NCI-H510A (cell line): ENCODE measurements at regions not wholly inside any gene's neighbourhood (a gene's known extent, or its start where the extent isn't known, plus 50 kb on each side); places are given as distances from the start of the nearest gene placed in this dataset.
"Not testable (repeated sequence)": the region's sequence is repeated elsewhere in the genome, so short reads cannot be mapped to it uniquely, and the experiment has no call there.

Experiments
- DNase-seq: peaks from one replicate; lab custom pipeline; 2025; lab: John Stamatoyannopoulos, UW

GRCh38 chr11:37322333-37323194 lies 724.5 kb upstream of the RAG2 start:
- DNase-seq: no peak

GRCh38 chr11:37320921-37321320 lies 722.9 kb upstream of the RAG2 start:
- no peak for DNase-seq

DNA sequence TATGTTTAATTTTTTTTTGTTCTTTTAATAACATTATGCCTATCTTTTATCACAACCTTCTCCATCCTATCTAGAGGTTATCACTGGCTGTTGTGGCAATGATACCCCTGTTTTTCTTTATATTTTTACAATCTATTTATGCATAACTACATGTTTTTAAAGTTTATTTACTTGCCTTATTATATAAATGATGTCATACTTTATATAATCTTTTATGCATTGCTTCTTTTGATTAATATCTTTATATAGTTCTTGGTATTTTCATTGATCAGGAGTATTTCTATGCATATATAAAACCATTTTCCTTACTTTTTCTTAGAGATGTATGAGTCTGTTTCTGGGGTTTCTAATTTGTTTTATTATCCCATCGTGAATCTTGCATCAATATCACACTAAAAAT lies 719.8 kb upstream of the RAG2 start:
- no peak for DNase-seq

DNA sequence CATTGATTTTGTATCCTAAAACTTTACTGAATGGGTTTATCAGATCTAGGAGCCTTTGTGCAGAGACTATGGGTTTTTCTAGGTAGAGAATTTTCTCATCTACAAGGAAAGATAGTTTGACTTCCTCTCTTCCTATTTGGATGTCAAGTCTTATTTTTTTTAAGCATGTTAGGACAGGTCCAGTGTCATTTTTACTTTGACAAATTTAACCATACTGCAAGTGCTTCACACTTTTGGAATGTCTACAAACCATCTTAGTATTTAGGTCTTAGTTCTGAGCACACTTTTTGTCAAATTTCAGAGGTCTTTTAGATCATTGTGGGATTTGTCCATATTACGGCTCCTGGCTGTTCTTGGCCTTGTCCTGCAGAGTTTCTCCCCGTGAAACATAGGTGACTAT lies 715.2 kb upstream of the RAG2 start:
- DNase-seq: no peak

- no peak for DNase-seq
Observed at GRCh38 chr11:37306563-37306962, 708.5 kb upstream of the RAG2 start.

DNA sequence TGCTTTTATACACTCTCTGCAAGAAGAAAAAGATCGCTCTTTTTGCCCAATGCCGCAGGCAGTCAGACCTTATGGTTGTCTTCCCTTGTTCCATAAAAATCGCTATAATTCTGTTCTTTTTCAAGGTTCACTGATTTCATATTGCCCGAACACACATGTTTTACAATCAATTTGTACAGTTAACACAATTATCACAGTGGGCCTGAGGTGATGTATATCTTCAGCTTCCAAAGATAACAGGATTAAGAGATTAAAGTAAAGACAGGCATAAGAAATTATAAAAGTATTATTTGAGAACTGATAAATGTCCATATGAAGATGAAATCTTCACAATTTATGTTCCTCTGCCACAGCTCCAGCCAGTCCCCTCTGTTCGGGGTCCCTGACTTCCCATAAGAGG lies 703.4 kb upstream of the RAG2 start:
- not testable (repeated sequence) for DNase-seq

- DNase-seq: no peak
Observed at GRCh38 chr11:37298173-37298572, 700.1 kb upstream of the RAG2 start.

DNA sequence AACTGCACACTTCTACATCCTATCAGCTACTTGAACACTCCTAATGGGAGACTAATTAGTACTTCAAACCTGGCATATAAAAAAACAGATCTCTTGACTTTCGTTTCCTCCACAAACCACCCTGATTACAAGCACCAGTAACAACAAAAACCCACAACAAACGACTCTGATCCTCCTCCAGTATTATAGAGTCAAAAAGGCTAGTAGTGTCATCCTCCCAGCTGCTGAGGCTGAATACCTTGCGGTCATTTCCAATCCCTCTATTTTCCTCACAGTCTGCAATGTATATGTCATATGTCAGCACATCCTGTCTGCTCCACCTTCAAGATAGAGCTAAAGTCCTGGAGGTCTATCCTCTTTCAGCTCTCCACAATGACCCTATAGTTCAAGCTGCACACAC lies 688.9 kb upstream of the RAG2 start:
- DNase-seq: no peak

GRCh38 chr11:37282367-37282766 lies 684.3 kb upstream of the RAG2 start:
- no peak for DNase-seq

DNA sequence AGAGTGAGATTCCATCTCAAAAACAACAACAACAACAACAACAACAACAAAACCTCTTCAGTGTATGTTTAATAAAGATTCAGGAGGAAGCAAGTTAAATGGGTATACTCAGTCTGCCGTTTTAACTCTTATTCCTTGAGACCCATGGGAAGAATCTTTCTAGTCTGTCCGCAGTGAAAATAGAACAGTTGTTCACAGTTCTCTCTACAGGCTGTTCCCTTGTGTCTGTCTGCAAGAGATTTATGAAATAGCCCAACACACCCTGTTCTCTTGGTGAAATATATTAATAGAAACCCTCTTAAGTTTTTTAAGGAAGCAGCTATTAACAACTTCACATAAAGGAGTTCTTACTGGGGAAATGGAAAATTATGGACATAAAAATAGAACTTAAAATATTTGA lies 682.2 kb upstream of the RAG2 start:
- no peak for DNase-seq

- DNase-seq: no peak
Observed at GRCh38 chr11:37277896-37278465, 679.9 kb upstream of the RAG2 start.

DNA sequence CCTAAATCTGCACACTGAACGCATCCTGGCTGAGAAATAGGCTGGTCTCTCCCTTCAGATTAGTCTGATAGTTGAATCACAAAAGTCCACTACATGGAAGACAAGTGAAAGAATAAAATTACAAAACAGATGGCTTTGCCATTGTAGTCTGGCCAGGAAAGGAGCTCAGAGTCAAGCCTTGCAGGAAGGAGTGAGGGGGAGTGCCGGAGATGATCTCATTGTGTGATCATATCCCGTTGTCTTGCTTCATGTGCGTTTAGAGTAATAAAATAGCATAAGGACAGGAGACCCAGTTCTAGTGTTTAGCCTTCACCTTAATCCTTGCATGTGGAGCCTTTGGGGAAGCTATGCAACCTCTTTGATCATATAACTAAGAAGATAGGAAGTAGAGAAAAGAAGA lies 666.7 kb upstream of the RAG2 start:
- DNase-seq: no peak

DNA sequence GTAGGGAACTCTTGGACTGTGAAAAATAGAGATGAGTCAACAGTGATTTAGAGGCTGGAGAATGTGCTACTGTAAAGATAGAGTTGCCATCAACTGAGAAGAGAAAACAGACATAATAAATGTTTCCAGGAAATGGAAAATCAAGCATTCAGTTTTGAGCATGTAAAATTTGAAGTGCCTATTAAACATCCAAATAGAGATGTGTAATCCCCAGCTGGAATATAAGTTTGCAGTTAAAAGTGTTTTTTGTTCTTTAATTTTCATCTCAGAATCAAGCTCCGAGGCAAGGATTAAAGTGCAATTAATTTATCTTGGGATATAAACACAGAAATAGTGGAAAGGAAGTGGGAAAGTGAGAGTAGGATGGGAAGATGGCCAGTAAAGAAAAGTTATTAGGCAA lies 666.0 kb upstream of the RAG2 start:
- DNase-seq: no peak

DNA sequence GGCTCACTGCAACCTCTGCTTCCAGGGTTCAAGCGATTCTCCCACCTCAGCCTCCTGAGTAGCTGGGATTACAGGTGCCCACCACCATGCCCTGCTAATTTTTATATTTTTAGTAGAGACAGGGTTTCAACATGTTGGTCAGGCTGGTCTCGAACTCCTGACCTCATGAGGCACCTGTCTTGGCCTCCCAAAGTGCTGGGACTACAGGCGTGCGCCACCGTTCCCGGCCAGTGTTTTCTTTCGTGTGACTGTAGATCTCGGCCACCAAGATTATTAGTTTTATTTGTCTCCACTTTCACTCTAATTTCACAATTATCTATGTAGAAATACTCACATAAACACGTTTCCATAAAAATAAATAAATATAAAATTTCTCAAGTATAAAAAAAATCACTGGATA lies 665.4 kb upstream of the RAG2 start:
- not testable (repeated sequence) for DNase-seq

DNA sequence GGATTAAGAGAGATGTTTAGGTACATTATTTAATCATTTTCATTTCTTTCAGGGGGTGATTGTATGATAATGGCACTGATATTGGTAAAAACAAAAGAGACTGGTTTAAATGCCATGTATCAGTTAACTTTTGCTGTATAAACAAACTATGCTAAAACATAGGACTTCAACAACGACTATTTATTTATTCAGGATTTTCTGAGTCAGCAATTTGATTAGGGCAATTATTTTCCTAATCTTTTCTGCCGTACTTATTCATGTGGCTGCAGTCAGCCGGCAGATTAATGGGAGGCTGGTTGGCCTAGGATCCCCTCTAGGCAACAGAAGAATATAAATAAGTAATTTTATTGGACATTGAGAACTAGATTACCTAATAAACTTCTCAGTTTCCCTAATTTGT lies 661.7 kb upstream of the RAG2 start:
- DNase-seq: no peak

GRCh38 chr11:37248145-37248544 lies 650.1 kb upstream of the RAG2 start:
- DNase-seq: no peak

DNA sequence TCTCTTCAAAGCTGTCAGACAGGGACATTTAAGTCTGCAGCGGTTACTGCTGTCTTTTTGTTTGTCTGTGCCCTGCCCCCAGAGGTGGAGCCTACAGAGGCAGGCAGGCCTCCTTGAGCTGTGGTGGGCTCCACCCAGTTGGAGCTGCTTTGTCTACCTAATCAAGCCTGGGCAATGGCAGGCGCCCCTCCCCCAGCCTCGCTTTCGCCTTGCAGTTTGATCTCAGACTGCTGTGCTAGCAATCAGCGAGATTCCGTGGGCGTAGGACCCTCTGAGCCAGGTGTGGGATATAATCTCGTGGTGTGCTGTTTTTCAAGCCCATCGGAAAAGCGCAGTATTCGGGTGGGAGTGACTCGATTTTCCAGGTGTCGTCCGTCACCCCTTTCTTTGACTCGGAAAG lies 648.1 kb upstream of the RAG2 start:
- DNase-seq: not testable (repeated sequence)

DNA sequence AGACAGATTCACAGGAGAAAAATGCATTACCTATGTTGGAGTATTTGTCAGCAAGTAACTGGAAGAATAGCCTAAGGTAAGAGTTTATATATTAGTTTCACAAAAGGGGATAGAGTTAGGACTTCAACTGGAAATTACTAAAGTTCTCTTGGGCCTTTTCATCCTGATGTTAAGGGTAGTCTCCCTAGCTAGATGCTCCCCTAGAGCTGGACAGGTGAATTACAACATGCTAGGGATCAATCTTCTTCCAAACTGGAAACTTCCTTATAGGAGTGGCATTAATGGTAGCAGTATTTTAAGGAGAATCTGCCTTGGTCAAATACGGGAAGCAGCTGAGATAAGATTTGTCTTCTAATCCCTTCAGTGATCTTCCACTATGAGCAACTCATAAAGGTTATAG lies 632.8 kb upstream of the RAG2 start:
- no peak for DNase-seq

- DNase-seq: no peak
Observed at GRCh38 chr11:37223962-37224361, 625.9 kb upstream of the RAG2 start.

- no peak for DNase-seq
Observed at GRCh38 chr11:37203006-37203405, 605.0 kb upstream of the RAG2 start.

DNA sequence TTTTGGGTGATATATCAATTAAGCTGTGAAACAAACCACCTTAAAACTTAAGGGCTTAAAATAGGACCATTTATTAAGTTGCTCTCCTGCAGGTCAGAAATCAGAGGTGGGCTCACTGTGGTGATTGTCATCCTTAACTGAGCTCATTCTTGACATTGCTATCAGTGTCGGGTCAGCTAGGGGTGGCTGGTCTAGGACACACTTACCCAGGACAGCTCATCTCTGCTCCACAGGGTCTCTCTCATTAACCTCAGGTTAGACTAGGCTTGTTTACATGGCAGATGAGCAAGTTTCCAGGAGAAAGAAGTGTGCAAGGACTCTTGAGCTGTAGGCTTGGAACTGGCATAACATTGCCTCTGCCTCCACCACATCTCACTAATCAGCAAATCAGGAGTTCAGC lies 601.0 kb upstream of the RAG2 start:
- DNase-seq: no peak

GRCh38 chr11:37184326-37184725 lies 586.3 kb upstream of the RAG2 start:
- no peak for DNase-seq

DNA sequence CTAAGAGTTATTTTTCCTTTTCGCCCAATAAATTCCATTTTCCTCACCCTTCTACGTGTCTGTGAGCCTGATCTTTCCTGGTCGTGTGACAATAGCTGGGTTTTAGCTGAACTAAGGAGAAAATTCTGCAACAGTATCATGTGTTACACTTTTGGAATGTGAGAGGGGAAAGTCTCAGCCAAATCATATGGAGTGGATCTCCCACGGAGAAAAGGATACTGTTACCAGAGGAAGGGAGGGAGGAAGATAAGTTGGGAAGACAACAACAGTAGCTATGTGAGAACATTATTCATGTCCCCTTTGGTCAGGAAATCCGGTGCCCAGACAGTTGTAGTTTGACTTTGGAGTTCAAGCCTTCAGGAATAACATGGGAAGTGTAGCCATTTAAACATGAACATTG lies 584.0 kb upstream of the RAG2 start:
- no peak for DNase-seq

GRCh38 chr11:37177721-37178120 lies 579.7 kb upstream of the RAG2 start:
- no peak for DNase-seq
